ENCODE measurements at regions not wholly inside any gene's neighbourhood (a gene's known extent, or its start where the extent isn't known, plus 50 kb on each side); places are given as distances from the start of the nearest gene placed in this dataset.
"Not testable (repeated sequence)": the region's sequence is repeated elsewhere in the genome, so short reads cannot be mapped to it uniquely, and the experiment has no call there.

GRCh38 chr5:5831622-5832021 is 409.1 kb downstream of the ICE1 start:
- not testable (repeated sequence) for DNase-seq

- no peak for DNase-seq
Observed at GRCh38 chr5:5828619-5829018, 406.1 kb downstream of the ICE1 start.

GRCh38 chr5:5826911-5827310 is 404.4 kb downstream of the ICE1 start:
- DNase-seq = no peak

DNA sequence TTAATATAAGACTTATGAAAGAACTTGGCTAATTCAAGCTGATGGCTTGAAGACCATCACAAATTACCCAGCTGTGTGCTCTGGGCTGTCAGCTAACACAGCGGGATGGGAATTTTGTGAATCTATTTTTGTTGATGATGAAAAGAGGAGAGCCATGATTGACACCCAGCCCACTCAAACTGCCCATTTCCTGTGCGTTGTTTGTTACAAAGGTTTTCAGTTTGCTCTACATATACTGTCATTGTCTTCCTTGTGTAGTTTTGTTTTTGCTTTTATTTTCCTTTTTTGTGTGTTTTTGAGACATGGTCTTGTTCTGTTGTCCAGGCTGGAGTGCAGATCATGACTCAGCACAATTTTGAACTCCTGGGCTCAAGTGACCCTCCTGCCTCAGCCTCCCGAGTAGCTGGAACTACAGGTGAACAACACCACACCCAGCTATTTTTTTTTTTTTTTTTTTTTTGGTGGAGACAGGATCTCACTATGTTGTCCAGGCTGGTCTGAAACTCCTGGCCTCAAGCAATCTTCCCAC is 400.3 kb downstream of the ICE1 start:
- no peak for DNase-seq

- DNase-seq = no peak
Observed at GRCh38 chr5:5816960-5817359, 394.5 kb downstream of the ICE1 start.

GRCh38 chr5:5813441-5813840 is 391.0 kb downstream of the ICE1 start:
- no peak for DNase-seq

DNA sequence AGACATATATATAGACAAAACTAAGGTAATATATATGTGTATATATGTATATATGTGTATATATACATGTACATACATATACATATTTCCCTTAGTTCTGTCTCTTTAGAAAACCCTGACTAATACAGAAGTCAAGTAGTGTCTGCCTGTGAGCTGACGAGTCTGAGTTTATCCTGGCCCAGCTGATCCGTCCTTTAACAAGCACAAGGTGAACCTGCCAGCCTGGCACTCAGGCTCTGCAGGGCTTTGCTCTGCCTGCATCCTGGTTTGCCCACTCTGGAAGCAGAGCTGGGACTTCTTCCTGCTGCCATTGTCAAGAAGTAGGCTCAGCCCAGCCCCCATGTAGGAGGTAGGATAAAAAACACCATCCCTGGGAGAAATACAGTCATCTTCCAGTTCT is 388.0 kb downstream of the ICE1 start:
- no peak for DNase-seq

DNA sequence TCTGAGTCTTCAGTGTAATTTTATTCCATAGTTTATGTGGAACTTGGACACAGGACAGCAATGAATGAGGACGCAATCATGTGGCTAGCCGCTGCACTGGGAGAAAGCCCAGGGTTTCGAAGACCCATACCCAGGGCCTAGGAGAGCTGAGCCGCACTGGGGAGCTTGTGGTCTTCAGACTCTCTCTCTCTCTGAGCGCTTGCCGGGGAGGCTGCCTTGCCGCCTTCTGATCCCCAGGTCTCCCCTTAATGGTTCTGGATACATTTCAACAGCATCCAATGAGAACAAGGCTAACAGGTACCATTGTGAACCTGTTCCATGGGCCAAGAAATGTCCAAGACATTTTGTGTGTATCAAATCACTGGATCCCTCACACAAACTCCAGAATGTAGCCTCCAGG is 383.4 kb downstream of the ICE1 start:
- DNase-seq = no peak

DNA sequence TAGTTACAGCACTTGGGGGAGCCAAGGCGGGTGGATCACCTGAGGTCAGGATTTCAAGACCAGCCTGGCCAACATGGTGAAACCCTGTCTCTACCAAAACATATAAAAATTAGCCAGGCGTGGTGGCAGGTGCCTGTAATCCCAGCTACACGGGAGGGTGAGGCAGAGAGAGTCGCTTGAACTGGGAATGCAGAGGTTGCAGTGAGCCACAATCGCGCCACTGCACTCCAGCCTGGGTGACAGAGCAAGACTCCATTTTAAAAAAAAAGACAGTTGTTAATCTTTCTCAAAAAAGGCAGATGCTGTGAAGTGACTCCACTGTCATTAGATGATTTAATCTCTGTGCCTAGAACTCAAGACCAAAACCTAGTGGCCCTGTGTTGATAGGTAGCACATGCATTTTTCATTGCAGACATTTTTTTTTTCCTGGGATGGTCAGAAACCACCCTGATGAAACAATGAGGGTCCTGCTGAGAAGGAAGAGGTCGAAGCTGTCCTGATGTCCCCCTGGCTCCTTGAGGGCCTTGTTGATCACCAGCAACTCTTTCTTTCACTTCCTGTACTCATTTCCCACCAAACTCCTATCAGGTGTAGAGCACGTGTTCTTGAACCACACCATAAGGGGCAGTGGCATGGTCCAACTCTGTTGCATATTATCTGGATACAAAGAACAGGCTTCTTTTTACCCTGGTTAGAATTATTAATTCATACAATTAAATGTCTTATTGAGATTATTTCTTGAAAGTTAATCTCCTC is 382.2 kb downstream of the ICE1 start:
- no peak for DNase-seq

GRCh38 chr5:5800801-5801761 is 378.6 kb downstream of the ICE1 start:
- no peak for DNase-seq

- DNase-seq = no peak
Observed at GRCh38 chr5:5799826-5800225, 377.3 kb downstream of the ICE1 start.

DNA sequence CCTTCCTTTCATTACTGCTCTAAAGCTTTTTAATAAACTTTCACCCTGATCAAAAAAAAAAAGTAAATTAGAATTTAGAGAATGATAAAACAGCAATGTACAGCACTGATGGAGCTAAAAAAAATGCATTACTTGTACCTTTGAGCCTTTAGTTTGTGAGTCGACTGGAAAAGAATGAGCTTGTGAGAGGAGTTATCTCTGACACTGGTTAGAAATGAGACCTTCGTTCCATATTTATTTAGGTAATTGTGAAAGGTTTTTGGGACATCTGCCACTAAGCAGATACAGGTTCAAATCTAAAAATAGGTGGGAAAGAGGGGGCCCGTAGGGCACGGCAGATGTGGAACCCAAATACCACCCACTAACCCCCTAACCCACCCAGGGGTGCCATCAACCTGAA is 376.8 kb downstream of the ICE1 start:
- DNase-seq = no peak

DNA sequence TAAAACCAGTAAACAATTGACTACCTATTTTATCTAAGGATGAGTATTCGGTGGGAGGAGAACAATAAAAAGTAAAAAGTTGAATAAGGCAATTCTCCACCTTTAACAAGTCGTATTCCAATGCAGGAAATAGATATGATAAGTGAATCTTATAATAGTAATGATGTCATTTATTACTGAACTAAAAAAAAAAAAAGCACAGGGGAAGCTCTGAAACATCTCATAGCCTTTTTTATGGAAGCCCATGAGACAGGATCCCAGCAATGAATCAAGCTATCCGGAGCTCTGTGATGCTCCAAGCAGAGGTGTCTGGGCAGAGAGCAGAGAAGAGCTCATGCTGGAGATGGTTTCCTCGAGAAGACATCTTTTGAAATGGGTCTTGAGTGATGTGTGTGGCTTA is 376.0 kb downstream of the ICE1 start:
- no peak for DNase-seq

DNA sequence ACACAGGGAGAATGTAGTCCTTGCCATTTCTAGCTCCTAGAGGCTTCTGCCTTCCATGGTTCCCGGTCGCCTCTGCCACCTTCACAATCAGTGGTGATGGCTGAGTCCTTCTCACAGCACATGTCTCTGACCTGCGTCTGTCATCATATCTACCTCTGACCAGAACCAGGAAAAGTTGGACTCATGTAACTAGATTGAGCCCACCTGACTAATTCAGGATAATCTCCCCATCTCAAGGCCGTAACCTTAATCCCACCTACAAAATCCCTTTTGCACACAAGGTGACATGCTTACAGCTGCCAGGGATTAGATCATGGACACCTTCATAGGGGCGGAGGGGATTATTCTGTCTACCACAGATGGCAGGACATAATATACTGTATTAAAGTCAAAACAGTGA is 375.6 kb downstream of the ICE1 start:
- DNase-seq = no peak

- DNase-seq = no peak
Observed at GRCh38 chr5:5795074-5795771, 372.7 kb downstream of the ICE1 start.

- no peak for DNase-seq
Observed at GRCh38 chr5:5794118-5794560, 371.7 kb downstream of the ICE1 start.

- DNase-seq = no peak
Observed at GRCh38 chr5:5793242-5794117, 371.0 kb downstream of the ICE1 start.

- DNase-seq = no peak
Observed at GRCh38 chr5:5792106-5792505, 369.6 kb downstream of the ICE1 start.

DNA sequence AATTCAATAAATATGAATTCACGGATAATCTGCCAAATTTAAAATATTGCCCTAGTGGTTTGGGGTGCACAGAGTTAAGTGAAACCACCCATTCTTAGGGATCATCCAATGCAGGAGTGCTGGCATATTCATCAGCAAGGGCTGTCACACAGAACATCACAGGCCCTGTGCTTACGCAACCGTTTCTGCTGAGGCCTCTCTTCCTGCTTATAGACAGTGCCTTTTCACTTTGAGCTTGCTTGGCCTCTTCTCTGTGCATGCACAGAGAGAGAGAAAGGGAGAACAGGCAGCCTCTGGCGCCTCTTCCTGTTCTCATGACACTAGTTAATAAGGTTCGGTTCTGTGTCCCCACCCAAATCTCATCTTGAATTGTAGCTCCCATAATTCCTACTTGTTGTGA is 366.3 kb downstream of the ICE1 start:
- DNase-seq = no peak

GRCh38 chr5:5787373-5787772 is 364.9 kb downstream of the ICE1 start:
- DNase-seq = no peak

DNA sequence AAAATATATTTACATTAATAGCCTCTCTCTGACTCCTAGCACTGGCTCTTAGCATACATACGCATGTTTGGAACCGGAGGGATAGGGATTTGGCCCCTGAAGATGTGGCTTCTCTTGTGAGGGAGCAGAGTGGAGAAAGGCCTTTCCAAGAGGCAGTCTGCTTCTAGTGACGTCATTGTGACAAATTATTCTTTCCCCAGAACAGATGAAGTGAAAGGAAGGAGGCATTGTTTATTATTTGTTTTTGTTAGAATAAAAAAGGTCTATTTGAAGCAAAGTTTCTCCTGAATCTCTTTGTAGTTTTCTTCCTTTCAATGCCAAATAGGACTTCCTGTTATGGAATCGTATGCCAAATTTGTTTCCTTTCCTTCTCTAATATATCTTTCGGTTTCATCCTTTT is 361.6 kb downstream of the ICE1 start:
- no peak for DNase-seq

- DNase-seq = no peak
Observed at GRCh38 chr5:5783021-5783420, 360.5 kb downstream of the ICE1 start.

All from EL (cell line).